GM12873 (cell line): ENCODE measurements at regions not wholly inside any gene's neighbourhood (a gene's known extent, or its start where the extent isn't known, plus 50 kb on each side); places are given as distances from the start of the nearest gene placed in this dataset.

Source experiments
- CTCF ChIP-seq: IDR thresholded peaks from 2 replicates; pipeline ENCODE4 v1.5.1; 2012; ENCODE audit warnings: low read depth, mild to moderate bottlenecking, moderate library complexity, low read length, control low read depth; ENCODE audit not compliant: insufficient read depth; ENCODE audit errors: missing control alignments

- TF ChIP-seq CTCF = no peak
Observed at GRCh38 chr10:108784534-108784933, 1138.8 kb downstream of the XPNPEP1 start.

- peak; percentile 81 for TF ChIP-seq CTCF
Observed at GRCh38 chr10:108783897-108784296, 1139.4 kb downstream of the XPNPEP1 start.

- no peak for TF ChIP-seq CTCF
Observed at GRCh38 chr10:108782411-108782810, 1140.9 kb downstream of the XPNPEP1 start.

GRCh38 chr10:108779501-108779900, 1143.8 kb downstream of the XPNPEP1 start:
- TF ChIP-seq CTCF = no peak

GRCh38 chr10:108775911-108776475, 1147.3 kb downstream of the XPNPEP1 start:
- no peak for TF ChIP-seq CTCF

- no peak for TF ChIP-seq CTCF
Observed at GRCh38 chr10:108771106-108771505, 1152.2 kb downstream of the XPNPEP1 start.

GRCh38 chr10:108765794-108766193, 1157.5 kb downstream of the XPNPEP1 start:
- TF ChIP-seq CTCF = no peak
